ENCODE measurements at regions not wholly inside any gene's neighbourhood (a gene's known extent, or its start where the extent isn't known, plus 50 kb on each side); places are given as distances from the start of the nearest gene placed in this dataset.

DNA sequence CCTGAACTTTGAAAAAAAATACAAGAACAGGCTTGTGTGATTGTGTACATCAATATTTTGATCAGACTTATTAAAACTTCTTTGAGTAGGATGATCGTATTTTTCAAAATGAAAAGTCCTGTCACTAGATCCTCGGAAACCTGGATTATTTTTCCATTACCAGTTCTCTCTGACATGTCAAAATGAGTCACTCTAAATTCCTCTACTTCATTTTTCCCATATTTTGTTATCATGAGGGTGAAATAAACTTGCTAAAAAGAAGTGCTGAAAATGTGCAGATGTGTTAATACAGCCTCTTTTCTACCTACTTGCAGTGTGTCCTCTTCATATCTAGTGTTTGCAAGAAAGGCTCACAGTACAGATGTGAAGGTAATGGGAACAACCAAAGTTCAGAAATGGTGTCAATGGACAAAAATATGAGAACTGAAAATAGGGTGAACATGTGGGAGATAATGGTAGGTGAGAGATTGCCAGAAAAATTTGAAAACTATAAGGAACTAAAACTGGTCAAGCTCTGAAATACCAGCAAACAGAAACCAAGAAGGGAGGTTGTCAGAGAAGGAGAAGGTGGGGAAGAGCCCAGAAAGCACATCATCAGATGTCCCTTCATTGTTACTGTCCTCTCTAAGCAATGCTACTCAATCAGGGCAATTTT, 108.2 kb downstream of the EOMES start:
- TF ChIP-seq, protein P1, sequence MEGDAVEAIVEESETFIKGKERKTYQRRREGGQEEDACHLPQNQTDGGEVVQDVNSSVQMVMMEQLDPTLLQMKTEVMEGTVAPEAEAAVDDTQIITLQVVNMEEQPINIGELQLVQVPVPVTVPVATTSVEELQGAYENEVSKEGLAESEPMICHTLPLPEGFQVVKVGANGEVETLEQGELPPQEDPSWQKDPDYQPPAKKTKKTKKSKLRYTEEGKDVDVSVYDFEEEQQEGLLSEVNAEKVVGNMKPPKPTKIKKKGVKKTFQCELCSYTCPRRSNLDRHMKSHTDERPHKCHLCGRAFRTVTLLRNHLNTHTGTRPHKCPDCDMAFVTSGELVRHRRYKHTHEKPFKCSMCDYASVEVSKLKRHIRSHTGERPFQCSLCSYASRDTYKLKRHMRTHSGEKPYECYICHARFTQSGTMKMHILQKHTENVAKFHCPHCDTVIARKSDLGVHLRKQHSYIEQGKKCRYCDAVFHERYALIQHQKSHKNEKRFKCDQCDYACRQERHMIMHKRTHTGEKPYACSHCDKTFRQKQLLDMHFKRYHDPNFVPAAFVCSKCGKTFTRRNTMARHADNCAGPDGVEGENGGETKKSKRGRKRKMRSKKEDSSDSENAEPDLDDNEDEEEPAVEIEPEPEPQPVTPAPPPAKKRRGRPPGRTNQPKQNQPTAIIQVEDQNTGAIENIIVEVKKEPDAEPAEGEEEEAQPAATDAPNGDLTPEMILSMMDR (IDR thresholded peaks at IDR 0.05; ENCODE audit: poor library complexity): no peak
- TF ChIP-seq EZH2 (IDR thresholded peaks at IDR 0.05; ENCODE audit: borderline replicate concordance): no peak

All from hepatocyte (in vitro differentiated cells).